ENCODE measurements at regions not wholly inside any gene's neighbourhood (a gene's known extent, or its start where the extent isn't known, plus 50 kb on each side); places are given as distances from the start of the nearest gene placed in this dataset.
"Not testable (repeated sequence)": the region's sequence is repeated elsewhere in the genome, so short reads cannot be mapped to it uniquely, and the experiment has no call there.

DNA sequence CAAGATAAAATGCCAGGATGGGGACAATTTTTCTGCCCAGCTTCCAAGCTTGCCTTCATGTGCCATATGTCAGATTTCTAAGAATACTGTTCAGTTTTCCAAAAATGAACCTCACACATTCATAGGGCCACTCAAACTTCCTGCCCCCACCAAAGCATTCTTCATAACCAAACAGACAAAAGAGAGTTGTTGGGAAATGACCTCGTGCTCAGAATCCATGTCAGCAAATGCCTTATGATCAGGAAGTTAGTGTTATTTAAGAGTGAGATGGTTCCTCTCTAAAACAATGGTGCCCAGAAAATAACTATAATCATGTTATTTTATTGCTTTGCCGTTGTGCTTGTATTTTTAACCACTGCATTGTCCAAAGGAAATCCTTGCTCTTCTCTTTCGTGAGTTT, 208.2 kb downstream of the ZNF608 start:
- TF ChIP-seq, protein P1, sequence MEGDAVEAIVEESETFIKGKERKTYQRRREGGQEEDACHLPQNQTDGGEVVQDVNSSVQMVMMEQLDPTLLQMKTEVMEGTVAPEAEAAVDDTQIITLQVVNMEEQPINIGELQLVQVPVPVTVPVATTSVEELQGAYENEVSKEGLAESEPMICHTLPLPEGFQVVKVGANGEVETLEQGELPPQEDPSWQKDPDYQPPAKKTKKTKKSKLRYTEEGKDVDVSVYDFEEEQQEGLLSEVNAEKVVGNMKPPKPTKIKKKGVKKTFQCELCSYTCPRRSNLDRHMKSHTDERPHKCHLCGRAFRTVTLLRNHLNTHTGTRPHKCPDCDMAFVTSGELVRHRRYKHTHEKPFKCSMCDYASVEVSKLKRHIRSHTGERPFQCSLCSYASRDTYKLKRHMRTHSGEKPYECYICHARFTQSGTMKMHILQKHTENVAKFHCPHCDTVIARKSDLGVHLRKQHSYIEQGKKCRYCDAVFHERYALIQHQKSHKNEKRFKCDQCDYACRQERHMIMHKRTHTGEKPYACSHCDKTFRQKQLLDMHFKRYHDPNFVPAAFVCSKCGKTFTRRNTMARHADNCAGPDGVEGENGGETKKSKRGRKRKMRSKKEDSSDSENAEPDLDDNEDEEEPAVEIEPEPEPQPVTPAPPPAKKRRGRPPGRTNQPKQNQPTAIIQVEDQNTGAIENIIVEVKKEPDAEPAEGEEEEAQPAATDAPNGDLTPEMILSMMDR (IDR thresholded peaks at IDR 0.05): no peak
- TF ChIP-seq ZFX (IDR thresholded peaks at IDR 0.05; ENCODE audit: borderline replicate concordance): no peak
- no peak overlapping the region for H3K27ac ChIP-seq

DNA sequence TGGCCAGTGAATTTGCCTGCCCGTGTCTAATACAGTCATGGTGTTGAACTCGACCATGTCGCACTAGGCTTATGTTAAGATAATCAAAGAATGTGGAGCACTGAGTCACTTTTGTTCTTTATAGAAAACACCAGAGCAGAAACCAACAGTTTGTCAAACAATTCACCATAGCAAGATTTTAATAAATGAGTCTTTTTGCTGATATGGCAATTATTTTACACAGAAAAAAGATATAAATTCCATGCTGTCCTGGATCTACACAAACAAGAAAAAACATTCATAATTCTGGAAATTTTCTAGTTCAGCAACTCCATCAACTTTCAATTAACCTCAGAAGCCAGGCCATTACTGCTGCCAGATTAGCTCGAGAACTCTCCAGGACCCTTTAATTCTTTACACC, 208.9 kb downstream of the ZNF608 start:
- no peak overlapping the region for H3K27ac ChIP-seq
- no peak for TF ChIP-seq ZFX (IDR thresholded peaks at IDR 0.05; ENCODE audit: borderline replicate concordance)
- TF ChIP-seq, protein P1 (IDR thresholded peaks at IDR 0.05): no peak

DNA sequence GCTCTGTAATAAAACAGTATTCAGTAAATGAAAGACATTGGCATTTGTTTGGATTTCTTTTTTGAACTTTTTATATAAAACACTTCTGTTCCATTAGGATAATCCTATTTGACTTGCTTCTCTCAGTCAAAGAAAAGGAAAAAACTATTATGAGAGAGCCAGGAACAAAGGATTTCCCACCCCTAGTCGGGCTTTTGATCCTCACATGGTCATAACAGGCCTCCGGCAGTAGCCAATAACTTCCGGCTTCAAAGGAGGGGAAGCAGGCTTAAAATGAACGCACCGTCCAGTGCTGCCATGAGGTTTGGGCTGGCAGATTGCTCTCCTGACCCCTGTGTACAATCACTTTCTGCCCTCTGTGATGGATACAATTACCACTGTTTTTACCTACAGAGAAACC, 209.3 kb downstream of the ZNF608 start:
- TF ChIP-seq ZFX (IDR thresholded peaks at IDR 0.05; ENCODE audit: borderline replicate concordance): no peak
- TF ChIP-seq, protein P1 (IDR thresholded peaks at IDR 0.05): no peak

DNA sequence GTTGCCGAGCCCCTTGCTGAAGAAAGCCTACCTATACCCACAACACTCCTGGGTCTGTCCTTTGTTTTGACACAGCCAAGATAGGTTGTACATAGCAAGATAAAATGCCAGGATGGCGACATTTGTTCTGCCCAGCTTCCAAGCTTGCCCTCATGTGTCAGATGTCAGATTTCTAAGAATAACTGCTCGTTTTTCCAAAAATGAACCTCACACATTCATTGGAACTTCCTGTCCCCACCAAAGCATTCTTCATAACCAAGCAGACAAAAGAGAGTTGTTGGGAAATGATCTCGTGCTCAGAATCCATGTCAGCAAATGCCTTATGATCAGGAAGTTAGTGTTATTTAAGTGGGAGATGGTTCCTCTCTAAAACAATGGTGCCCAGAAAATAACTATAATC, 210.1 kb downstream of the ZNF608 start:
- no peak overlapping the region for H3K27ac ChIP-seq
- no peak for TF ChIP-seq ZFX (IDR thresholded peaks at IDR 0.05; ENCODE audit: borderline replicate concordance)
- TF ChIP-seq, protein P1 (IDR thresholded peaks at IDR 0.05): no peak

More for the DNA sequence above, 209.3 kb downstream of the ZNF608 start:
- H3K27ac ChIP-seq: no peak overlapping the region

DNA sequence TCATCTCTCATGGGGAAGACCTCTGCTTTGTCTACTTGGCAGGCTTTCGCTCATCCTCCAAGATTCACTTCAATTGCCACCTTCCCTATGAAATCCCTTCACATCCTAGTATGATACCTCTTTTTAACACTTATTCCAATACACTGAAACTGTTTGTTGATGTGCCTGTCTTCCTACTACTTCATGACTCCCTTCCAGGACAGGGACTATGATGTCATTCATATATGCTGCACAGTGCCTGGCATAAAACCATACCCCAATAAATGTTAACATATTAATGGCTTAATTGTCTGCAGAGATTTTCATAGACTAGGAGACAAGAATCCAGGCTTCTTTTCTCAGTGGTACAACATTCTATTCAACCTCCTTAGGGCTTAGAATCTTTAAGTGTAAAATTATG, 215.5 kb downstream of the ZNF608 start:
- H3K27ac ChIP-seq: no peak overlapping the region
- TF ChIP-seq ZFX (IDR thresholded peaks at IDR 0.05; ENCODE audit: borderline replicate concordance): no peak
- TF ChIP-seq, protein P1 (IDR thresholded peaks at IDR 0.05): no peak

DNA sequence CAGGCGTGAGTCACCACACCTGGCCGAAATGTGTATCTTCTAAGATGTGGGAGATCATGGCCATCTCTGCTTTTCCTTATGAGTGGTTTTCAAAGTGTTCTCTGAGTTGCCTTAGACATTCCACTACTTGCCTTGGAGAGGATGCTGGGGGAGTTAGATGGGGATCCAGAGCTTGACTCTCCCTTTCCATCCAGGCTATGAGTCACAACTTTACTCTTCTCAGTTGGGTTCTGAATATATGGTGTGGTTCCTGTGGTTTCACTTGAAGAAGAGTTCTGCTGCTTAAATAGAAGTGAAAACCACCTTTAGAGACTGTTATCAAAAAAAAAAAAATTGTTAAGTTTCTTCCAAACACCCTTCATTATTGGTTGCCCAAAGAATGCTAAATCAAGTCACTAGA, 217.6 kb downstream of the ZNF608 start:
- TF ChIP-seq, protein P1 (IDR thresholded peaks at IDR 0.05): no peak
- TF ChIP-seq ZFX (IDR thresholded peaks at IDR 0.05; ENCODE audit: borderline replicate concordance): no peak
- no peak overlapping the region for H3K27ac ChIP-seq

DNA sequence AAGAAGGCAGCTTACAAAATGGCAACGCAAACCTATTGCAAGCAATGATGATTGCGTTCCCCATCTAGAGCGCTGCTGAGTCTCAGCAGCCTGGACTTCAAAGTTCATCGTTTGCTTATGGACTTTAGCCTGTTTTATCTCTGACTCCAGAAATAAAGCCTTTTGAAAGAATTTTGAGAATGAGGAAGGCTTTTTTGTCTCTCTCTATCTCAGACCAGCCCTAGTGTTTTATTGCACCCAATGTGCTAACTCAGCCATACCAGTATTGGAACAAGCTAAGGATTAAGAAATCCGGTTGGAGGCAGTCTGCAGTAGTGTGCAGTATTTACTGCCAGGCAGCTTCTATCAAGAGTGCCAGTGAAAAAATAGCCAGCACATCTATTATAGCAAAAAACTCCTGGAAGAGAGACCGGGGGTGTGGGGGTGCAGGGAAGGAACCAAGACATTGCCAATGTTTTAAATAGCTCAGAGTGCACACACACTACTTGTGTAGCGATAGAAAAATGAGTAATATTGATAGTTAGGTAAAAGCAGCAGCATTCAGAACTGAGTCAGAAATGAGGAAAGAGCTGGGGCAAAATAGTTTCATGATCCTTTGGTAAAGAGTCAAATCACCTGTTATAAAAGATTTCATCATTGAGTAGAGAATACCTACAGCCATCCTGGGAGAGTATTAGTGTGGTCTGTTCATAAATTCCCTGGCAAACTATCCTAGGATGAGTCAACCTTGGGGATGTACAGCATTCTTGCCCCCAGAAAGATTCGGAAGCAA, 219.0 kb downstream of the ZNF608 start:
- no peak overlapping the region for H3K27ac ChIP-seq
- TF ChIP-seq ZFX (IDR thresholded peaks at IDR 0.05; ENCODE audit: borderline replicate concordance): no peak
- TF ChIP-seq, protein P1 (IDR thresholded peaks at IDR 0.05): no peak

DNA sequence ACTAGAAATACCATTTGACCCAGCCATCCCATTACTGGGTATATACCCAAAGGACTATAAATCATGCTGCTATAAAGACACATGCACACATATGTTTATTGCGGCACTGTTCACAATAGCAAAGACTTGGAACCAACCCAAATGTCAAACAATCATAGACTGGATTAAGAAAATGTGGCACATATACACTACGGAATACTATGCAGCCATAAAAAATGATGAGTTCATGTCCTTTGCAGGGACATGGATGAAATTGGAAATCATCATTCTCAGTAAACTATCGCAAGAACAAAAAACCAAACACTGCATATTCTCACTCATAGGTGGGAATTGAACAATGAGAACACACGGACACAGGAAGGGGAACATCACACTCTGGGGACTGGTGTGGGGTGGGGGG, 220.4 kb downstream of the ZNF608 start:
- H3K27ac ChIP-seq: not testable (repeated sequence)

All from 22Rv1 (cell line).